ENCODE measurements at regions not wholly inside any gene's neighbourhood (a gene's known extent, or its start where the extent isn't known, plus 50 kb on each side); places are given as distances from the start of the nearest gene placed in this dataset.

DNA sequence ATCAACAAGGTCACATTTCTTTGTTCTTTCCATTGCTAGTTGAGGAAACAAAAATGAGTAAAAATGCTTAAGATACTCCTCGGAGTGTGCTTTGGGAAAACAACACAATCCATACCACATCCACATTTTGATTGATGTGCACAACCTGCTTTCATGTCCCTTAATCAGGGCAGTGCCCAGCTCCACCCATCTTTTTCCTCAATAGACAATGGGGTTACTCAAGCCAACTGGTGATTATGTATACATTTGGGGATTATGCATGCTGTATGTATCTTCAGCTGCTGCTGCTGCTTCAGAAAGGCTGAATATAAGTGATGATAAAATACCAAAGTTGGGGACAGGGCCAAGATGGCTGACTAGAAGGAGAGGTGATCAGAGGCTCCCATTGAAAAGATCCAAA, 155.2 kb upstream of the VGLL2 start:
- Histone ChIP-seq H3K4me2 (ENCODE audit: insufficient read depth, low read length) (no peak overlapping the region), H3K9me3 (ENCODE audit: insufficient read depth, low read length, severe bottlenecking) (no peaks in the 10 kb centered on the region), H2AFZ (ENCODE audit: low read depth, low read length) (no peak overlapping the region), H3K36me3 (ENCODE audit: insufficient read depth, low read length) (no peaks in the 10 kb centered on the region), H4K20me1 (ENCODE audit: insufficient read depth, low read length) (no peaks in the 10 kb centered on the region), H3K9ac (ENCODE audit: low read depth, low read length) (no peak overlapping the region), H3K4me1 (ENCODE audit: insufficient read depth, low read length) (no peaks in the 10 kb centered on the region), H3K79me2 (ENCODE audit: insufficient read depth, low read length) (no peaks in the 10 kb centered on the region), H3K27ac (ENCODE audit: low read length) (no peak overlapping the region), H3K4me3 (ENCODE audit: low read depth in 1 of 2, low read length in 2 of 2) (no peak overlapping the region), H3K27me3 (ENCODE audit: insufficient read depth, low read length, poor library complexity) (no peaks in the 10 kb centered on the region)
- TF ChIP-seq EZH2 (IDR thresholded peaks at IDR 0.05; ENCODE audit: borderline replicate concordance, low read depth, low read length, severe bottlenecking) = no peak
- TF ChIP-seq, protein P1, sequence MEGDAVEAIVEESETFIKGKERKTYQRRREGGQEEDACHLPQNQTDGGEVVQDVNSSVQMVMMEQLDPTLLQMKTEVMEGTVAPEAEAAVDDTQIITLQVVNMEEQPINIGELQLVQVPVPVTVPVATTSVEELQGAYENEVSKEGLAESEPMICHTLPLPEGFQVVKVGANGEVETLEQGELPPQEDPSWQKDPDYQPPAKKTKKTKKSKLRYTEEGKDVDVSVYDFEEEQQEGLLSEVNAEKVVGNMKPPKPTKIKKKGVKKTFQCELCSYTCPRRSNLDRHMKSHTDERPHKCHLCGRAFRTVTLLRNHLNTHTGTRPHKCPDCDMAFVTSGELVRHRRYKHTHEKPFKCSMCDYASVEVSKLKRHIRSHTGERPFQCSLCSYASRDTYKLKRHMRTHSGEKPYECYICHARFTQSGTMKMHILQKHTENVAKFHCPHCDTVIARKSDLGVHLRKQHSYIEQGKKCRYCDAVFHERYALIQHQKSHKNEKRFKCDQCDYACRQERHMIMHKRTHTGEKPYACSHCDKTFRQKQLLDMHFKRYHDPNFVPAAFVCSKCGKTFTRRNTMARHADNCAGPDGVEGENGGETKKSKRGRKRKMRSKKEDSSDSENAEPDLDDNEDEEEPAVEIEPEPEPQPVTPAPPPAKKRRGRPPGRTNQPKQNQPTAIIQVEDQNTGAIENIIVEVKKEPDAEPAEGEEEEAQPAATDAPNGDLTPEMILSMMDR (IDR thresholded peaks at IDR 0.05; ENCODE audit: borderline replicate concordance, extremely low read depth, low read length, poor library complexity, severe bottlenecking) = no peak
- ATAC-seq (ENCODE audit: insufficient read depth, low read depth) (no peak), DNase-seq (no peak)

DNA sequence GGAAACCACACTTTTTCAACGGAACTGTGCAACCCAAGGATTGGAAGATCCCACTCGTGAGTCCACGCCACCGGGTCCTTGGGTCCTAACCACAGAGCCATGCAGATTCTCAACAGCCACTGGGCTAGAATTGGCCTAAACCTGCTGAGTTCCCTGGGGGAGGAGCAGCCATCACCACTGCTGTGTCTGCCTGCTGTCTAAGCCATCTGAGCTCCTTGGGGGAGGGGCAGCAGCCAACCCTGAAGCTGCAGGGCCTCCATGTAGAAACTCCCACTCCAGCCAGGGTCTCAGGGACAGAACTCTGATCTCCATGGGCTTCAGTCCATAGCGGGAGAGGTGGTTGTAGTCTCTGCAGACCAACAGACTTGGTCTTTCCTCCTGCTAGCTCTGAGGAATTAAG, 154.6 kb upstream of the VGLL2 start:
- DNase-seq (no peak), ATAC-seq (ENCODE audit: insufficient read depth, low read depth) (no peak)
- no peak overlapping the region for H2AFZ ChIP-seq (ENCODE audit: low read depth, low read length)
- no peaks in the 10 kb centered on the region for H3K79me2 ChIP-seq (ENCODE audit: insufficient read depth, low read length)
- TF ChIP-seq EZH2 (IDR thresholded peaks at IDR 0.05; ENCODE audit: borderline replicate concordance, low read depth, low read length, severe bottlenecking) = no peak
- TF ChIP-seq, protein P1 (IDR thresholded peaks at IDR 0.05; ENCODE audit: borderline replicate concordance, extremely low read depth, low read length, poor library complexity, severe bottlenecking) = no peak
- no peak overlapping the region for H3K4me2 ChIP-seq (ENCODE audit: insufficient read depth, low read length)
- no peaks in the 10 kb centered on the region for H3K36me3 ChIP-seq (ENCODE audit: insufficient read depth, low read length)
- H3K27ac ChIP-seq (ENCODE audit: low read length) = no peak overlapping the region
- no peaks in the 10 kb centered on the region for H3K9me3 ChIP-seq (ENCODE audit: insufficient read depth, low read length, severe bottlenecking)
- H4K20me1 ChIP-seq (ENCODE audit: insufficient read depth, low read length) = no peaks in the 10 kb centered on the region
- H3K9ac ChIP-seq (ENCODE audit: low read depth, low read length) = no peak overlapping the region
- H3K27me3 ChIP-seq (ENCODE audit: insufficient read depth, low read length, poor library complexity) = no peaks in the 10 kb centered on the region
- no peak overlapping the region for H3K4me3 ChIP-seq (ENCODE audit: low read depth in 1 of 2, low read length in 2 of 2)
- no peaks in the 10 kb centered on the region for H3K4me1 ChIP-seq (ENCODE audit: insufficient read depth, low read length)

- no peaks in the 10 kb centered on the region for H3K4me1 ChIP-seq (ENCODE audit: insufficient read depth, low read length)
- no peak overlapping the region for H2AFZ ChIP-seq (ENCODE audit: low read depth, low read length)
- no peaks in the 10 kb centered on the region for H3K27me3 ChIP-seq (ENCODE audit: insufficient read depth, low read length, poor library complexity)
- H3K36me3 ChIP-seq (ENCODE audit: insufficient read depth, low read length) = no peaks in the 10 kb centered on the region
- no peak for ATAC-seq (ENCODE audit: insufficient read depth, low read depth)
- no peak overlapping the region for H3K9ac ChIP-seq (ENCODE audit: low read depth, low read length)
- H3K4me3 ChIP-seq (ENCODE audit: low read depth in 1 of 2, low read length in 2 of 2) = no peak overlapping the region
- no peak overlapping the region for H3K27ac ChIP-seq (ENCODE audit: low read length)
- no peaks in the 10 kb centered on the region for H3K9me3 ChIP-seq (ENCODE audit: insufficient read depth, low read length, severe bottlenecking)
- no peak for DNase-seq
- H3K4me2 ChIP-seq (ENCODE audit: insufficient read depth, low read length) = no peak overlapping the region
- no peaks in the 10 kb centered on the region for H3K79me2 ChIP-seq (ENCODE audit: insufficient read depth, low read length)
- TF ChIP-seq, protein P1 (IDR thresholded peaks at IDR 0.05; ENCODE audit: borderline replicate concordance, extremely low read depth, low read length, poor library complexity, severe bottlenecking) = no peak
- TF ChIP-seq EZH2 (IDR thresholded peaks at IDR 0.05; ENCODE audit: borderline replicate concordance, low read depth, low read length, severe bottlenecking) = no peak
- no peaks in the 10 kb centered on the region for H4K20me1 ChIP-seq (ENCODE audit: insufficient read depth, low read length)
These were observed 147.7 kb upstream of the VGLL2 start for GRCh38 chr6:117117652-117118051.

- Histone ChIP-seq H3K4me3 (ENCODE audit: low read depth in 1 of 2, low read length in 2 of 2) (no peak overlapping the region), H4K20me1 (ENCODE audit: insufficient read depth, low read length) (no peaks in the 10 kb centered on the region), H3K27me3 (ENCODE audit: insufficient read depth, low read length, poor library complexity) (no peaks in the 10 kb centered on the region), H3K4me1 (ENCODE audit: insufficient read depth, low read length) (no peaks in the 10 kb centered on the region), H3K79me2 (ENCODE audit: insufficient read depth, low read length) (no peaks in the 10 kb centered on the region), H3K9ac (ENCODE audit: low read depth, low read length) (no peak overlapping the region), H3K36me3 (ENCODE audit: insufficient read depth, low read length) (no peaks in the 10 kb centered on the region), H2AFZ (ENCODE audit: low read depth, low read length) (no peak overlapping the region), H3K27ac (ENCODE audit: low read length) (no peak overlapping the region), H3K4me2 (ENCODE audit: insufficient read depth, low read length) (no peak overlapping the region), H3K9me3 (ENCODE audit: insufficient read depth, low read length, severe bottlenecking) (no peaks in the 10 kb centered on the region)
- DNase-seq (no peak), ATAC-seq (ENCODE audit: insufficient read depth, low read depth) (no peak)
- TF ChIP-seq, protein P1 (IDR thresholded peaks at IDR 0.05; ENCODE audit: borderline replicate concordance, extremely low read depth, low read length, poor library complexity, severe bottlenecking) = no peak
- no peak for TF ChIP-seq EZH2 (IDR thresholded peaks at IDR 0.05; ENCODE audit: borderline replicate concordance, low read depth, low read length, severe bottlenecking)
These were observed 146.9 kb upstream of the VGLL2 start for GRCh38 chr6:117118490-117118889.
